MCF 10A (cell line): ENCODE measurements at regions not wholly inside any gene's neighbourhood (a gene's known extent, or its start where the extent isn't known, plus 50 kb on each side); places are given as distances from the start of the nearest gene placed in this dataset.

Experiments used
- BruUV-seq: library from RNA; stranded (reverse); fragments of 400-500 nt; replicated peaks from 2 replicates; lab custom pipeline; 2021; lab: Mats Ljungman, UMichigan
- CTCF ChIA-PET: fragments of 300-600 bp; sonication (Branson Sonifier 250); formaldehyde crosslinking; extraction: SDS; loops from one replicate; lab custom pipeline; 2021; ENCODE audit warnings: antibody characterized with exemption, inconsistent platforms; lab: Yijun Ruan, JAX
- POLR2A ChIA-PET: fragments of 300-600, 350-650 bp; sonication (Branson Sonifier 250); formaldehyde crosslinking; extraction: SDS; loops from one replicate; lab custom pipeline; 2020; ENCODE audit warnings: antibody characterized with exemption, inconsistent platforms; lab: Yijun Ruan, JAX
- DNase-seq: peaks from one replicate; pipeline ENCODE4 v3.0.0-alpha.2; 2018; ENCODE audit not compliant: unreplicated experiment
- H3K27ac Mint-ChIP-seq: one replicate; pipeline ENCODE4 v1.8.0; 2022; ENCODE audit warnings: mild to moderate bottlenecking, low read depth, mixed read lengths; ENCODE audit not compliant: unreplicated experiment
- H3K27me3 Mint-ChIP-seq: one replicate; pipeline ENCODE4 v1.8.0; 2022; ENCODE audit warnings: mixed read lengths; ENCODE audit not compliant: insufficient read depth, unreplicated experiment
- H3K36me3 Mint-ChIP-seq: one replicate; pipeline ENCODE4 v1.8.0; 2022; ENCODE audit warnings: mild to moderate bottlenecking, moderate library complexity, mixed read lengths; ENCODE audit not compliant: insufficient read depth, unreplicated experiment
- H3K4me1 Mint-ChIP-seq: one replicate; pipeline ENCODE4 v1.8.0; 2022; ENCODE audit warnings: mixed read lengths; ENCODE audit not compliant: insufficient read depth, unreplicated experiment
- H3K4me3 Mint-ChIP-seq: one replicate; pipeline ENCODE4 v1.8.0; 2022; ENCODE audit warnings: mild to moderate bottlenecking, moderate library complexity, mixed read lengths; ENCODE audit not compliant: unreplicated experiment
- H3K9me3 Mint-ChIP-seq: one replicate; pipeline ENCODE4 v1.8.0; 2022; ENCODE audit warnings: mixed read lengths; ENCODE audit not compliant: unreplicated experiment
- CTCF ChIP-seq: fragments of 200-600 bp; IDR thresholded peaks from one replicate; pipeline ENCODE4 v1.8.0; 2022; ENCODE audit warnings: antibody characterized with exemption, mild to moderate bottlenecking; ENCODE audit not compliant: unreplicated experiment
- intact Hi-C: fragments of 100-400 bp; cut with micrococcal nuclease; formaldehyde crosslinking; loops from 2 replicates; pipeline ENCODE4 v1.14.1; 2022

- Mint-ChIP-seq H3K9me3 (no peaks in the 10 kb centered on the region), H3K36me3 (no peaks in the 10 kb centered on the region), H3K4me3 (no peak overlapping the region), H3K4me1 (peaks cover 14% of the 10 kb centered on the region), H3K27me3 (no peaks in the 10 kb centered on the region), H3K27ac (no peak overlapping the region)
- TF ChIP-seq CTCF: no peak
- POLR2A ChIA-PET: no interaction called here
- CTCF ChIA-PET: no interaction called here
- no TSS peak for BruUV-seq
- intact Hi-C loops: no loop called here
- DNase-seq: no peak
Measured at GRCh38 chr1:83097715-83098114, 901.2 kb downstream of the TTLL7 start.

GRCh38 chr1:83095570-83095969, 903.4 kb downstream of the TTLL7 start:
- Mint-ChIP-seq H3K9me3 (no peaks in the 10 kb centered on the region), H3K27me3 (no peaks in the 10 kb centered on the region), H3K4me3 (no peak overlapping the region), H3K4me1 (peaks cover 14% of the 10 kb centered on the region), H3K27ac (no peak overlapping the region), H3K36me3 (no peaks in the 10 kb centered on the region)
- no TSS peak for BruUV-seq
- POLR2A ChIA-PET: no interaction called here
- DNase-seq: no peak
- TF ChIP-seq CTCF: no peak
- intact Hi-C loops: no loop called here
- CTCF ChIA-PET: no interaction called here

GRCh38 chr1:83090195-83090594, 908.7 kb downstream of the TTLL7 start:
- TF ChIP-seq CTCF: no peak
- no TSS peak for BruUV-seq
- no peak for DNase-seq
- no peaks in the 10 kb centered on the region for H3K27me3 Mint-ChIP-seq
- H3K27ac Mint-ChIP-seq: no peak overlapping the region
- no peaks in the 10 kb centered on the region for H3K36me3 Mint-ChIP-seq
- H3K9me3 Mint-ChIP-seq: no peaks in the 10 kb centered on the region
- H3K4me1 Mint-ChIP-seq: no peaks in the 10 kb centered on the region
- ChIA-PET CTCF (interaction anchor here (1.2 kb wide), 1 partner anchor 283 kb away, joined by 3 read pairs; no protein-coding TSS in a partner anchor), POLR2A (interaction anchor here (0.9 kb wide), 1 partner anchor 18 kb away, joined by 3 read pairs; no protein-coding TSS in a partner anchor)
- intact Hi-C loops: no loop called here
- no peak overlapping the region for H3K4me3 Mint-ChIP-seq

GRCh38 chr1:83087851-83088250, 911.1 kb downstream of the TTLL7 start:
- Mint-ChIP-seq H3K27ac (no peak overlapping the region), H3K9me3 (no peaks in the 10 kb centered on the region), H3K27me3 (no peaks in the 10 kb centered on the region), H3K36me3 (no peaks in the 10 kb centered on the region), H3K4me3 (no peak overlapping the region), H3K4me1 (no peaks in the 10 kb centered on the region)
- intact Hi-C loops: no loop called here
- ChIA-PET CTCF (interaction anchor here (0.6 kb wide), 1 partner anchor 19 kb away, joined by 3 read pairs; no protein-coding TSS in a partner anchor), POLR2A (interaction anchor here (0.5 kb wide), 1 partner anchor 1303 kb away, joined by 4 read pairs; no protein-coding TSS in a partner anchor)
- no peak for DNase-seq
- BruUV-seq: no TSS peak
- no peak for TF ChIP-seq CTCF
